ENCODE measurements at regions not wholly inside any gene's neighbourhood (a gene's known extent, or its start where the extent isn't known, plus 50 kb on each side); places are given as distances from the start of the nearest gene placed in this dataset.

DNA sequence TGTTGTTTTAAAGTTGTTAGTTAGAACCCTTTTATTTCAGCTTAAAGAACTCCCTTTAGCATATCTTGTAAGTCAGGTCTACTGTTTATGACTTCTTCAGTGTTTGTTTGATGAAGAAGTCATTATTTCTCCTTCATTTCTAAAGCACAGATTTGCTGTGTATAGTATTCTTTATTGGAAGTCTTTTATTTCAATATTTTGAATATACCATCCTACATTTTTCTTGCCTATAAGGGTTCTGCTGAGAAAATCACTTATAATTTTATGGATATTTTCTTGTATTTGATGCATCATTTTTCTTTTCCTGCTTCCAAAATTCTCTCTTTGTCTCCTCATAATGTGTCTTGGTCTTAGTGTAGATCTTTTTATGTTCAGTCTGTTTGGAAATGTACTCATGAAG is 134.5 kb downstream of the CPXCR1 start:
- in situ Hi-C loops (cut with MboI; ENCODE audit: low sequenced_read_pairs, unreplicated experiment) = no loop called here
- no peak for DNase-seq (ENCODE audit: low spot score)
- TF ChIP-seq, protein P1, sequence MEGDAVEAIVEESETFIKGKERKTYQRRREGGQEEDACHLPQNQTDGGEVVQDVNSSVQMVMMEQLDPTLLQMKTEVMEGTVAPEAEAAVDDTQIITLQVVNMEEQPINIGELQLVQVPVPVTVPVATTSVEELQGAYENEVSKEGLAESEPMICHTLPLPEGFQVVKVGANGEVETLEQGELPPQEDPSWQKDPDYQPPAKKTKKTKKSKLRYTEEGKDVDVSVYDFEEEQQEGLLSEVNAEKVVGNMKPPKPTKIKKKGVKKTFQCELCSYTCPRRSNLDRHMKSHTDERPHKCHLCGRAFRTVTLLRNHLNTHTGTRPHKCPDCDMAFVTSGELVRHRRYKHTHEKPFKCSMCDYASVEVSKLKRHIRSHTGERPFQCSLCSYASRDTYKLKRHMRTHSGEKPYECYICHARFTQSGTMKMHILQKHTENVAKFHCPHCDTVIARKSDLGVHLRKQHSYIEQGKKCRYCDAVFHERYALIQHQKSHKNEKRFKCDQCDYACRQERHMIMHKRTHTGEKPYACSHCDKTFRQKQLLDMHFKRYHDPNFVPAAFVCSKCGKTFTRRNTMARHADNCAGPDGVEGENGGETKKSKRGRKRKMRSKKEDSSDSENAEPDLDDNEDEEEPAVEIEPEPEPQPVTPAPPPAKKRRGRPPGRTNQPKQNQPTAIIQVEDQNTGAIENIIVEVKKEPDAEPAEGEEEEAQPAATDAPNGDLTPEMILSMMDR (IDR thresholded peaks at IDR 0.05; ENCODE audit: borderline replicate concordance, control extremely low read depth, extremely low read depth, insufficient read depth, missing control alignments) = no peak

DNA sequence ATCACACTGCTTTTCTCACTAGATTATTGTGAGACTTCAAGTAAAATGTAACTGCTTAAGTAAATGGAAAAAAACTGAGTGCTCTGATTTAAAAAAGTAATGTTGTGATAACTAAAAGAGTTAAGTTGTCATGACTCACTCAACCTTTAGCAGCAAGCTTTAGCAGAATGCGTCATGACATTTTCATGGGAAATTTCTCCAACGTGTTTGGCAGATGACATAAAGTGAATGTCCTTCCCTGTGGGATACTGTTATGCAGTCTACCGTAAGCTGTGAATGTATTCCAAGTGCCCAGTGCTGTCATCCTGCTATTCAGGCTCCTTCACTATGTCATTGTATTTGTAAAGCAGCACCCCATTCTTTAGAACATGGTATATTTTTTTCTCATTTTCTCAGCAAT is 136.2 kb downstream of the CPXCR1 start:
- DNase-seq (ENCODE audit: low spot score) = no peak
- TF ChIP-seq, protein P1 (IDR thresholded peaks at IDR 0.05; ENCODE audit: borderline replicate concordance, control extremely low read depth, extremely low read depth, insufficient read depth, missing control alignments) = no peak
- in situ Hi-C loops (cut with MboI; ENCODE audit: low sequenced_read_pairs, unreplicated experiment) = no loop called here

DNA sequence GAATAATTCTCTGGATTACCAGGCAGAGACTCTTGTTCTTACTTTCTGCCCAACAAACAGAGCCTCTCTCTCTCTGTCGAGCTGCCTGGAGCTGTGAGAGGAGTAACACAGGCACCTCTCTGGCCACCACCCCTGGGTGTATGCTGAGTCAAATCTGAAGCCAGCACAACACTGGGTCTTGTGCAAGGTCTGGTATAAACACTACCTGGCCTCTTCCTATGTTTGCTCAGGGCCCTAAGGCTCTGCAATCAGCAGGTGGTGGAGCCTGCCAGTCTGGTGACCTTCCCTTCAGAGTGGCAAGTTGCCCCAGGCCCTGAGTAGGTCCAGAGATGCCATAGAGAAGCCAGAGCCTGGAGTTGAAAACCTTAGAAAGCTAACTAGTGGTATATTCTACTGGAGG is 139.9 kb downstream of the CPXCR1 start:
- TF ChIP-seq, protein P1 (IDR thresholded peaks at IDR 0.05; ENCODE audit: borderline replicate concordance, control extremely low read depth, extremely low read depth, insufficient read depth, missing control alignments) = no peak
- no peak for DNase-seq (ENCODE audit: low spot score)
- in situ Hi-C loops (cut with MboI; ENCODE audit: low sequenced_read_pairs, unreplicated experiment) = no loop called here

DNA sequence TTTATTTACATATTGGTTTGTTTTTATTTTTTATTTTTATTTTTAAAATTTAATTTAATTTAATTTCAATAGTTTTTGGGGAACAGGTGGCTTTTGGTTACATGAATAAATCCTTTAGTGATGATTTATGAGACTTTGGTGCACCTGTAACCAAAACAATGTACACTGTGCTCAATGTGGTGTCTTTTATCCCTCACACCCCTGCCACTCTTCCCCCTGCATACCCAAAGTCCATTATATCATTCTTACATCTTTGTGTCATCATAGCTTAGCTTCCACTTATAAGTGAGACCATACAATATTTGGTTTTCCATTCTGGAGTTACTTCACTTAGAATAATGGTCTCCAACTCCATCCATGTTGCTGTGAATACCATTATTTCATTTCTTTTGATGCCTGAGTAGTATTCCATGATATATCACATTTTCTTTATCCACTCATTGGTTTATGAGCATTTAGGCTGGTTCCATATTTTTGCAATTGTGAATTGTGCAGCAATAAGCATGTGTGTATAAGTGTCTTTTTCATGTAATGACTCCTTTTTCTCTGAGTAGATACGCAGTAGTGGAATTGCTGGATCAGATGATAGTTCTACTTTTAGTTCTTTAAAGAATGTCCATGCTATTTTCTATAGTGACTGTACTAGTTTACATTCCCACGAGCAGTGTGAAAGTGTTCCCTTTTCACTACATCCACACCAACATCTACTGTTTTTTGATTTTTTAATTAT is 157.1 kb downstream of the CPXCR1 start:
- in situ Hi-C loops (cut with MboI; ENCODE audit: low sequenced_read_pairs, unreplicated experiment) = loop anchor here (25.0 kb wide), 1 partner anchor 92 kb away; no protein-coding TSS in a partner anchor
- no peak for DNase-seq (ENCODE audit: low spot score)
- TF ChIP-seq, protein P1 (IDR thresholded peaks at IDR 0.05; ENCODE audit: borderline replicate concordance, control extremely low read depth, extremely low read depth, insufficient read depth, missing control alignments) = no peak

GRCh38 chrX:88908056-88908455 is 161.0 kb downstream of the CPXCR1 start:
- no peak for DNase-seq (ENCODE audit: low spot score)
- in situ Hi-C loops (cut with MboI; ENCODE audit: low sequenced_read_pairs, unreplicated experiment) = loop anchor here (25.0 kb wide), 1 partner anchor 96 kb away; no protein-coding TSS in a partner anchor
- TF ChIP-seq, protein P1 (IDR thresholded peaks at IDR 0.05; ENCODE audit: borderline replicate concordance, control extremely low read depth, extremely low read depth, insufficient read depth, missing control alignments) = no peak

DNA sequence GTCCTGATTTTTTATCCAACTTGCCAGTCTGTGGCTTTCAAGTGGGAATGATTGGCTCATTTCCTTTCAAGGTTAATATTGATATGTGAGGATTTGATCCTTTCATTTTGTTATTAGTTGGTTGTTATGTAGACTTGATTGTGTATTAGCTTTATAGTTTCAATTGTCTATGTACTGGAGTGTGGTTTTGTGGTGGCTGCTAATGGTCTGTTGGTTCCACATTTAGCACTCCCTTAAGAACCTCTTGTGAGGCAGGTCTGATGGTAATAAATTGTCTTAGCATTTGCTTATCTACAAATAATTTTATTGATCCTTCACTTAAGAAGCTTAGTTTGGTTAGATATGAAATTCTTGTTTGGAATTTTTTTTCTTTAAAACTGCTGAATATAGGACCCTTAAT is 190.6 kb downstream of the CPXCR1 start:
- TF ChIP-seq, protein P1 (IDR thresholded peaks at IDR 0.05; ENCODE audit: borderline replicate concordance, control extremely low read depth, extremely low read depth, insufficient read depth, missing control alignments) = no peak
- in situ Hi-C loops (cut with MboI; ENCODE audit: low sequenced_read_pairs, unreplicated experiment) = no loop called here
- no peak for DNase-seq (ENCODE audit: low spot score)

Data from GM13976 (cell line).